ENCODE measurements at regions not wholly inside any gene's neighbourhood (a gene's known extent, or its start where the extent isn't known, plus 50 kb on each side); places are given as distances from the start of the nearest gene placed in this dataset.
"Not testable (repeated sequence)": the region's sequence is repeated elsewhere in the genome, so short reads cannot be mapped to it uniquely, and the experiment has no call there.

DNA sequence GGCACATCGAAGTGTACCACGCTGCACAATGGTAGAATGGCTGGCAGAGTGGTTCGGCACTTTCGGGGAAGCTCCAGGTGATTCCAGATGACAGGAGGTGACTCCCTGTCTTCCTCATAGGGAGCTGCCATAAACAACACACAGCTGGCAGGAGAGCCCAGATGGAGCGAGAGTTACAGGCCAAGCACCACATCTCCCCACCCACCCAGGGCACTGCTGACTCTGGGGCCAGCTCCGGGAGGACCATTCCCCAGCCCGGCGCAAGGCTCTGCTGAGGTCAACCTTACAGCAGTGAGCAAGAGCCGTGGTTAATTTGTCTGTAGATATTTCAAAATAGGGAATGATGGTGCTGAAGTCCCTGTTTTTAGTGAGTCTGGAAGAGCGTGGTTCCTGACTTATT, 78.8 kb upstream of the HMGXB4 start:
- H3K4me3 ChIP-seq: no peak overlapping the region
- intact Hi-C loops (cut with DNase I): no loop called here
- no peak for DNase-seq
- peaks cover 0 to 3% (median 0%) of the 10 kb centered on the region in 12 donors for H3K9me3 ChIP-seq
- 85 to 93% (median 93%) methylated on average over 10 of the region's 10 CpGs for WGBS, 4 donors
- no peak for TF ChIP-seq CTCF (IDR thresholded peaks at IDR 0.05)
- no peak for TF ChIP-seq POLR2A (IDR thresholded peaks at IDR 0.05)
- no peak overlapping the region for H3K27ac ChIP-seq
- H3K36me3 ChIP-seq: no peaks in the 10 kb centered on the region
- no peaks in the 10 kb centered on the region for H3K4me1 ChIP-seq
- ATAC-seq: no peak
- H3K27me3 ChIP-seq: peaks cover 0 to 5% (median 0%) of the 10 kb centered on the region in 9 donors

- Histone ChIP-seq H3K27ac (no peak overlapping the region), H3K4me3 (no peak overlapping the region), H3K27me3 (no peaks in the 10 kb centered on the region), H3K36me3 (no peaks in the 10 kb centered on the region), H3K4me1 (no peaks in the 10 kb centered on the region), H3K9me3 (peaks cover 0 to 23% (median 8%) of the 10 kb centered on the region in 12 donors)
- ATAC-seq (no peak), DNase-seq (no peak)
- TF ChIP-seq CTCF (IDR thresholded peaks at IDR 0.05) (no peak), POLR2A (IDR thresholded peaks at IDR 0.05) (no peak)
- intact Hi-C loops (cut with DNase I): loop anchor here in 1 of 10 donors (10.0 kb wide), 1 partner anchor 649 kb away; no protein-coding TSS in a partner anchor
- 45 to 70% (median 46%) methylated on average over 2 of the region's 2 CpGs for WGBS, 4 donors
Observed at GRCh38 chr22:35183917-35184316, 73.4 kb upstream of the HMGXB4 start.

GRCh38 chr22:35186492-35186891, 70.8 kb upstream of the HMGXB4 start:
- Histone ChIP-seq H3K9me3 (peaks cover 0 to 39% (median 17%) of the 10 kb centered on the region in 12 donors), H3K27ac (no peak overlapping the region), H3K4me1 (no peaks in the 10 kb centered on the region), H3K36me3 (no peaks in the 10 kb centered on the region), H3K4me3 (no peak overlapping the region), H3K27me3 (no peaks in the 10 kb centered on the region)
- intact Hi-C loops (cut with DNase I): loop anchor here in 1 of 10 donors (10.0 kb wide), 1 partner anchor 652 kb away; no protein-coding TSS in a partner anchor
- 71 to 86% (median 79%) methylated on average over 1 of the region's 1 CpG for WGBS, 4 donors
- DNase-seq: no peak
- ATAC-seq: no peak
- TF ChIP-seq CTCF (IDR thresholded peaks at IDR 0.05) (no peak), POLR2A (IDR thresholded peaks at IDR 0.05) (no peak)

DNA sequence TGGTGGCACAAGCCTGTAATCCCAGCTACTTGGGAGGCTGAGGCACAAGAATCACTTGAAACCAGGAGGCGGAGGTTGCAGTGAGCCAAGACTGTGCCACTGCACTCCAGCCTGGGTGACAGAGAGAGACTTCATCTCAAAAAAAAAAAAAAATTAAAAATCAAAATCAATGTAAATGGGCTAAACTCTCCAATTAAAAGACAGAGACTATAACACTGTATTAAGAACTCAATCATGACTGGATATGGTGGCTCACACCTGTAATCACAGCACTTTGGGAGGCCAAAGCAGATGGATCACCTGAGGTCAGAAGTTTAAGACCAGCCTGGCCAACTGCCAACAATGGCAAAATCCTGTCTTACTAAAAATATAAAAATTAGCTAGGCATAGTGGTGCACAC, 68.4 kb upstream of the HMGXB4 start:
- not testable (repeated sequence) for H3K27me3 ChIP-seq, DNase-seq, H3K4me1 ChIP-seq, H3K4me3 ChIP-seq, H3K27ac ChIP-seq, ATAC-seq, H3K36me3 ChIP-seq
- H3K9me3 ChIP-seq: peaks cover 0 to 38% (median 17%) of the 10 kb centered on the region in 12 donors
- WGBS, 4 donors: 83 to 100% (median 92%) methylated on average over 1 of the region's 1 CpG
- intact Hi-C loops (cut with DNase I): loop anchor here in 1 of 10 donors (10.0 kb wide), 1 partner anchor 654 kb away; no protein-coding TSS in a partner anchor

- intact Hi-C loops (cut with DNase I): loop anchor here in 1 of 10 donors (10.0 kb wide), 1 partner anchor 655 kb away; no protein-coding TSS in a partner anchor
- no peak for DNase-seq
- no peaks in the 10 kb centered on the region for H3K27me3 ChIP-seq
- H3K9me3 ChIP-seq: peaks cover 0 to 38% (median 17%) of the 10 kb centered on the region in 12 donors
- TF ChIP-seq POLR2A (IDR thresholded peaks at IDR 0.05) (no peak), CTCF (IDR thresholded peaks at IDR 0.05) (no peak)
- H3K4me3 ChIP-seq: no peak overlapping the region
- no peak overlapping the region for H3K27ac ChIP-seq
- no peak for ATAC-seq
- H3K36me3 ChIP-seq: no peaks in the 10 kb centered on the region
- H3K4me1 ChIP-seq: no peaks in the 10 kb centered on the region
Observed at GRCh38 chr22:35189559-35189958, 67.7 kb upstream of the HMGXB4 start.
